T-helper 2 cell treated with Interferon-gamma antibody and Interleukin-4, amounts not matched to agents 5 μg/mL and 100 μg/mL, for 36 hours (primary cell): ENCODE measurements at regions not wholly inside any gene's neighbourhood (a gene's known extent, or its start where the extent isn't known, plus 50 kb on each side); places are given as distances from the start of the nearest gene placed in this dataset.
"Not testable (repeated sequence)": the region's sequence is repeated elsewhere in the genome, so short reads cannot be mapped to it uniquely, and the experiment has no call there.

ENCODE experiments used
- DNase-seq: peaks from one replicate; pipeline ENCODE4 v3.0.0; 2021; ENCODE audit warnings: low spot score
- H3K27ac Mint-ChIP-seq: one replicate; pipeline ENCODE4 v1.8.0; 2021; ENCODE audit warnings: mild to moderate bottlenecking, mixed read lengths
- H3K27me3 Mint-ChIP-seq: one replicate; pipeline ENCODE4 v1.8.0; 2021; ENCODE audit warnings: low read depth, mixed read lengths
- H3K36me3 Mint-ChIP-seq: one replicate; pipeline ENCODE4 v1.8.0; 2021; ENCODE audit warnings: low read depth, mixed read lengths
- H3K4me1 Mint-ChIP-seq: one replicate; pipeline ENCODE4 v1.8.0; 2021; ENCODE audit warnings: low read depth, mixed read lengths
- H3K4me3 Mint-ChIP-seq: one replicate; pipeline ENCODE4 v1.8.0; 2022; ENCODE audit warnings: mild to moderate bottlenecking, moderate library complexity, mixed read lengths
- H3K9me3 Mint-ChIP-seq: one replicate; pipeline ENCODE4 v1.8.0; 2021; ENCODE audit warnings: mixed read lengths

GRCh38 chr4:12458621-12459020 lies 1025.5 kb downstream of the RAB28 start:
- no peak for DNase-seq
- Mint-ChIP-seq H3K9me3 (peaks cover 23% of the 10 kb centered on the region), H3K4me3 (no peak overlapping the region), H3K27me3 (no peaks in the 10 kb centered on the region), H3K4me1 (no peaks in the 10 kb centered on the region), H3K27ac (no peak overlapping the region), H3K36me3 (no peaks in the 10 kb centered on the region)

- peaks cover 42% of the 10 kb centered on the region for H3K9me3 Mint-ChIP-seq
- DNase-seq: no peak
- H3K27me3 Mint-ChIP-seq: no peaks in the 10 kb centered on the region
- H3K27ac Mint-ChIP-seq: no peak overlapping the region
- no peaks in the 10 kb centered on the region for H3K36me3 Mint-ChIP-seq
- H3K4me3 Mint-ChIP-seq: no peak overlapping the region
- H3K4me1 Mint-ChIP-seq: no peaks in the 10 kb centered on the region
Observed at GRCh38 chr4:12452291-12452690, 1023.6 kb upstream of the HS3ST1 start.

GRCh38 chr4:12447451-12447850 lies 1018.8 kb upstream of the HS3ST1 start:
- no peaks in the 10 kb centered on the region for H3K4me1 Mint-ChIP-seq
- H3K4me3 Mint-ChIP-seq: no peak overlapping the region
- H3K27me3 Mint-ChIP-seq: no peaks in the 10 kb centered on the region
- DNase-seq: no peak
- H3K9me3 Mint-ChIP-seq: peaks cover 34% of the 10 kb centered on the region
- H3K36me3 Mint-ChIP-seq: no peaks in the 10 kb centered on the region
- H3K27ac Mint-ChIP-seq: no peak overlapping the region

GRCh38 chr4:12446657-12447185 lies 1018.0 kb upstream of the HS3ST1 start:
- H3K27me3 Mint-ChIP-seq: no peaks in the 10 kb centered on the region
- no peak overlapping the region for H3K27ac Mint-ChIP-seq
- DNase-seq: no peak
- no peaks in the 10 kb centered on the region for H3K36me3 Mint-ChIP-seq
- peaks cover 29% of the 10 kb centered on the region for H3K9me3 Mint-ChIP-seq
- no peak overlapping the region for H3K4me3 Mint-ChIP-seq
- H3K4me1 Mint-ChIP-seq: no peaks in the 10 kb centered on the region

DNA sequence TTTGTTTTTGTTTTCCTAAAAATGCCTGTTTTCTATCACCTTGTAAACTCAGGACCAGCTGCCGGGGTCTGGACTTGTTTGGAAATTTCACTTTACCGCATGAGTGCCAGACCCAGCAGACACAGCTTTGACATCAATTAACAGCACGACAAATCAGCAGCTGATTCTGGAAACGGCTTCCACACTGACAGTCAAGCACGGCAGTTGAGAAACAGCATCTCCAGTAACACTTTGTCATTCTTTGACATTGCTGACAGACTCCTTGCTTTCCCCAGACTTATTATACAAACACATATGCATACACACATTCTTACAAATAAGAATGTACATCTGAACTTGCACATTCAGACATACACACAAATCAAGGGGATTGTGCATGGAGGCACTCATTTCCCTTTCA lies 1017.6 kb upstream of the HS3ST1 start:
- Mint-ChIP-seq H3K27ac (no peak overlapping the region), H3K9me3 (peaks cover 24% of the 10 kb centered on the region), H3K27me3 (no peaks in the 10 kb centered on the region), H3K4me3 (no peak overlapping the region), H3K4me1 (no peaks in the 10 kb centered on the region), H3K36me3 (no peaks in the 10 kb centered on the region)
- DNase-seq: no peak

DNA sequence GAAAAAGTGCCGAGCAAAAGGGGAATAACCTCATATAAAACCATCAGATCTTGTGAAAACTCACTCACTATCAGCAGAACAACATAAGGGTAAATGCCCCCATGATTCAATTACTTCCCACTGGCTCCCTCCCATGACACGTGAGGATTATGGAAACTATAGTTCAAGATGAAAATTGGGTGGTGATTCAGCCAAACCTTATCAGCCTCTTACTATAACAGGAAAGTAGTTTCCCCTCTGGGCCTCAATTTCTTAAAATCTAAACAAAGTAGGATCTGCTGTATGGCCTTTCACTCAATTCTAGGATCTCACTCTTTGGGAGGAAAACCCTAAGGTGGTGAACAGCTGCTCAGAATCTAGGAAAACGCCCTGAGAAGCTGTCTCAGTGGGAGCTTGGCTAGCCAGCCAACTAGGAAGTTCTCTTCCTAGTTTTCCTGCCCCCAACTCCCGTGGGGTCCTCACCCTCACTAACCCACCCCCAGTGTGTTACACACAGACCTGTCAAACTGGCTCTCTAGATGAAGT lies 1017.1 kb upstream of the HS3ST1 start:
- no peaks in the 10 kb centered on the region for H3K36me3 Mint-ChIP-seq
- no peak overlapping the region for H3K4me3 Mint-ChIP-seq
- H3K27ac Mint-ChIP-seq: no peak overlapping the region
- H3K4me1 Mint-ChIP-seq: no peaks in the 10 kb centered on the region
- no peak for DNase-seq
- peaks cover 21% of the 10 kb centered on the region for H3K9me3 Mint-ChIP-seq
- H3K27me3 Mint-ChIP-seq: no peaks in the 10 kb centered on the region

DNA sequence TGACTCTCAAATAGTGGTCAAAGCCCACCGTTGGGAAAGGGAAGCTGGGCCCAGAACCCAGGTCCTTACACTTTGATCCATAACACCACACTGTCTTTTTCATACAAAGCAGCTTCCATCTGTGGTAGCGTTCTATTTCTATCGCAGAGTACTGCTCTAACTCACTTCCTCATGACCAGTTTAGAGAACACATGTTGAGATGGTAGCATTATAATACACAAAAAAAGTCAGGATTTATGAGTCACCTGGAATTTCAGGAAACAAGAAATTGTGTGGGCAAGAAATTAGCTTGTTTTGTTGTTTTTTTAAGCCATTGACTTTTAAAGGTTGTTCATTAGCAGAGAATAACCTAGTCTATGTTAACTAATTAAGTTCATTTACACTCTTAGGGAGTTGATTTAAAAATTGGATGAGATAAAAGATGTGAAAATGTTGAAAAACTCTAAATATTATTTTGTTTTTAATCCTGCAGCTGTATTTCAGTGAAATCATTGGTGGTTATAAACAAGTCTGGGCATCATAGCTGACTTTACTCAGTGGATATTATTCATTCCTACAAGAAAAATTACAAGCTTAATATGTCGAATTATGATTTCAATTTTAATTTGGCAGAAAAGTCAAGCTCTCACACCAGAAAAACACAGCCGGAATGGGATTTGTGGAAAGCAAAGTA lies 1011.1 kb upstream of the HS3ST1 start:
- no peaks in the 10 kb centered on the region for H3K27me3 Mint-ChIP-seq
- H3K9me3 Mint-ChIP-seq: peaks cover 6% of the 10 kb centered on the region
- H3K4me3 Mint-ChIP-seq: no peak overlapping the region
- H3K27ac Mint-ChIP-seq: no peak overlapping the region
- DNase-seq: no peak
- H3K4me1 Mint-ChIP-seq: no peaks in the 10 kb centered on the region
- no peaks in the 10 kb centered on the region for H3K36me3 Mint-ChIP-seq

DNA sequence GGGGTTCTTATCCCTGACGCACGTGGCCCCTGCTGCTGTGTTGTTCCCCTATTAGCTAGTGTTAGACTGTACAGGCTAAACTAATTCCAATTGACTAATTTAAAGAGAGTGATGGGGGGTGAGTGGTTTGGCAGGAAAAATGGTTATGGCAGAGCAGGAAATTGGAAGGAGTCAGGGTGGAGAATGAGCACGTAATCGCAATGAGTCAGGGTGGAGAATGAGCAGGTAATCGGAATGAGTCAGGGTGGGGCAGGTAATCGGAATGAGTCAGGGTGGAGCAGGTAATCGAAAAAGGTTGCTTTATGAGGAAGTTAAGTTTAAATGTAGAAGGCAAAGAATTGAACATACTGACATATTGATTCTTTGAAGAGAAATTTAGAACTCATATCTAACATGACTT lies 1002.6 kb upstream of the HS3ST1 start:
- H3K4me1 Mint-ChIP-seq, H3K27me3 Mint-ChIP-seq, DNase-seq, H3K36me3 Mint-ChIP-seq, H3K4me3 Mint-ChIP-seq, H3K27ac Mint-ChIP-seq: not testable (repeated sequence)
- peaks cover 27% of the 10 kb centered on the region for H3K9me3 Mint-ChIP-seq

DNA sequence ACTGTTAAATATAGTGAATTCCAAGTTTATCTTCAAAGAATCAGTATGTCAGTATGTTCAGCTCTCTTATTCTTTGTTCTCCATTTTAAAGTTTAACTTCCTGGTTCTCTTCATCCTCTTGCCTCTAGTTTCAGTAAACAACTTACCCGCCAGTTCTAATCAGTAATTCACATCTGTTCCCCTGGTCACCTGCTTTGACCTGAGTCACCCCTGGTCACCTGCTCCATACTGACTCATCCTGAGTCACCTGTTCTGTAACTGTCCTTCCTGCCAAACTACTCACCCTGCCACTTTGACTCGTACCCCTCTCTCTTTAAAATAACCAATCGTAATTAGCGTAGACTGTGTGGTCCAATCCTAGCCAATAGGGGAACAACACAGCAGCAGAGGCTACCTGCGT lies 992.7 kb upstream of the HS3ST1 start:
- H3K27me3 Mint-ChIP-seq: no peaks in the 10 kb centered on the region
- H3K36me3 Mint-ChIP-seq: no peaks in the 10 kb centered on the region
- no peak for DNase-seq
- H3K27ac Mint-ChIP-seq: no peak overlapping the region
- H3K4me1 Mint-ChIP-seq: no peaks in the 10 kb centered on the region
- H3K9me3 Mint-ChIP-seq: peaks cover 15% of the 10 kb centered on the region
- H3K4me3 Mint-ChIP-seq: no peak overlapping the region

DNA sequence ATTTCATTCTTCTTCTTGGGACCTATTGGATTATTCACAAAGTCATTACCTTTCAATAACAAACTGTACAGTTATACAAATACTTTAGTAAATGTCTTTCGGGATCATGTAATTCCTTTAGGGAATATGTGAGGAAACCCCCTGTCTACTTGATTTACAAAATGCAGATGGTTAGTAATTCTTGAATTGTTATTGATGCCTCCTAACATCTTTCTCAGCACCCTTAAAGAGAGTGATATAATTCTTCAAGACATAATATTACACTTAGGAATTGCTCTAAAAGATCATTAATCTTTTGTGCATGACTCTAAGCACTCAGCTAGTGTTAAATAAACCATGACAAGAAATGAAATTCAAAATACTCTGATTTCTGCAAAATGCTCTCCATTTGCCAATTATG lies 988.1 kb upstream of the HS3ST1 start:
- no peak overlapping the region for H3K4me3 Mint-ChIP-seq
- H3K9me3 Mint-ChIP-seq: peaks cover 5% of the 10 kb centered on the region
- H3K27ac Mint-ChIP-seq: no peak overlapping the region
- no peaks in the 10 kb centered on the region for H3K36me3 Mint-ChIP-seq
- no peaks in the 10 kb centered on the region for H3K27me3 Mint-ChIP-seq
- no peaks in the 10 kb centered on the region for H3K4me1 Mint-ChIP-seq
- DNase-seq: no peak

- Mint-ChIP-seq H3K27ac (no peak overlapping the region), H3K27me3 (no peaks in the 10 kb centered on the region), H3K4me1 (no peaks in the 10 kb centered on the region), H3K4me3 (no peak overlapping the region), H3K9me3 (peaks cover 21% of the 10 kb centered on the region), H3K36me3 (no peaks in the 10 kb centered on the region)
- DNase-seq: no peak
Observed at GRCh38 chr4:12414181-12414812, 985.6 kb upstream of the HS3ST1 start.

GRCh38 chr4:12411072-12411471 lies 982.4 kb upstream of the HS3ST1 start:
- Mint-ChIP-seq H3K36me3 (no peaks in the 10 kb centered on the region), H3K9me3 (peaks cover 28% of the 10 kb centered on the region)
- no peak for DNase-seq

DNA sequence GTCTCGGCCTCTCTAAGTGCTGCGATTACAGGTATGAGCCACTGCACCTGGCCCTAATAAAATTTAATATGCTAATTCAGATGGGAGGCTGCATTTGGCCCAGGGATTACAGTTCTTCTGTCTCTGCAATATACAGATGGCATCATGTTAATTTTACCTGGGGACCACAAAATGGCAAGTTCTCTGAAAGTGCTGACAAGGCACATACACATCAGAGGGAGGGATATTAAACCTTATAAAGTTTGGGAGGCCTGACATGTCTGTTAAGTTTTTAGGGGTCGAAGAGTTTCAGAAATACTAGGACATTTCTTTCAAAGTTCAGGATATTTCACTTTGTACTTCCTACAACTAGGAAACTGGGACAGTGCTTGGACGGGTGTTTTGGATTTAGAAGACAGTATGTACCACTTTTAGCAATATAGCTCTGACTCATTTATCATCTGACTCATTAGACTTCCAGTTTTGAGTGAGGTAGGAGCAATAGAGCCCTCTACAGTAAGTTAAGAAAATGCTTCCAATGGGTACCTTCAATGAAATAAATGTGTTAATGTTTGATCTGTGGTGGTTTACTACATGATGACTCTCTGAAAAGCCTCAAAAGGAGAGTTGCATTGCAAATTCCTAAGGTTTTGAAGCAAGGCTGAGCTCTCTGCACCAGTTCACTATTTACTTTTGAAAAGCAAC lies 981.0 kb upstream of the HS3ST1 start:
- no peaks in the 10 kb centered on the region for H3K36me3 Mint-ChIP-seq
- H3K27ac Mint-ChIP-seq: no peak overlapping the region
- DNase-seq: no peak
- no peaks in the 10 kb centered on the region for H3K27me3 Mint-ChIP-seq
- peaks cover 28% of the 10 kb centered on the region for H3K9me3 Mint-ChIP-seq
- H3K4me3 Mint-ChIP-seq: no peak overlapping the region
- no peaks in the 10 kb centered on the region for H3K4me1 Mint-ChIP-seq

More at GRCh38 chr4:12411072-12411471, 982.4 kb upstream of the HS3ST1 start:
- H3K27me3 Mint-ChIP-seq: no peaks in the 10 kb centered on the region
- H3K4me3 Mint-ChIP-seq: no peak overlapping the region
- no peak overlapping the region for H3K27ac Mint-ChIP-seq
- H3K4me1 Mint-ChIP-seq: no peaks in the 10 kb centered on the region

- H3K9me3 Mint-ChIP-seq: peaks cover 28% of the 10 kb centered on the region
- no peaks in the 10 kb centered on the region for H3K4me1 Mint-ChIP-seq
- H3K27me3 Mint-ChIP-seq: no peaks in the 10 kb centered on the region
- no peak for DNase-seq
- no peak overlapping the region for H3K4me3 Mint-ChIP-seq
- no peaks in the 10 kb centered on the region for H3K36me3 Mint-ChIP-seq
- H3K27ac Mint-ChIP-seq: no peak overlapping the region
Observed at GRCh38 chr4:12408364-12408763, 979.7 kb upstream of the HS3ST1 start.
